GM18505 (cell line): ENCODE measurements at regions not wholly inside any gene's neighbourhood (a gene's known extent, or its start where the extent isn't known, plus 50 kb on each side); places are given as distances from the start of the nearest gene placed in this dataset.

Experiments used
- ATAC-seq: cut with Tn5 transposase; IDR thresholded peaks from one replicate; pipeline ENCODE4 v1.9.1; 2021; ENCODE audit not compliant: unreplicated experiment
- POLR2A ChIP-seq: IDR thresholded peaks from 4 replicates; pipeline ENCODE4 v1.6.1; 2011; ENCODE audit warnings: borderline replicate concordance; ENCODE audit not compliant: insufficient read depth, insufficient read length; ENCODE audit errors: extremely low read depth

- TF ChIP-seq POLR2A, result no peak
- no peak for ATAC-seq
Observed at GRCh38 chr3:83706669-83707068, 1252.1 kb upstream of the CADM2 start.

- no peak for TF ChIP-seq POLR2A
- no peak for ATAC-seq
Observed at GRCh38 chr3:83715307-83715706, 1243.5 kb upstream of the CADM2 start.

- TF ChIP-seq POLR2A, result no peak
- no peak for ATAC-seq
Observed at GRCh38 chr3:83729576-83729975, 1229.2 kb upstream of the CADM2 start.

- no peak for TF ChIP-seq POLR2A
- ATAC-seq, result no peak
Observed at GRCh38 chr3:83734656-83735055, 1224.1 kb upstream of the CADM2 start.

GRCh38 chr3:83738202-83738601, 1220.6 kb upstream of the CADM2 start:
- ATAC-seq, result no peak
- no peak for TF ChIP-seq POLR2A

GRCh38 chr3:83740504-83740903, 1218.3 kb upstream of the CADM2 start:
- no peak for ATAC-seq
- TF ChIP-seq POLR2A, result no peak

GRCh38 chr3:83765956-83766355, 1192.8 kb upstream of the CADM2 start:
- ATAC-seq, result no peak
- no peak for TF ChIP-seq POLR2A

- TF ChIP-seq POLR2A, result no peak
- ATAC-seq, result no peak
Observed at GRCh38 chr3:83769791-83770663, 1188.8 kb upstream of the CADM2 start.

GRCh38 chr3:83770664-83771402, 1188.0 kb upstream of the CADM2 start:
- ATAC-seq, result no peak
- TF ChIP-seq POLR2A, result no peak

- TF ChIP-seq POLR2A, result no peak
- ATAC-seq, result no peak
Observed at GRCh38 chr3:83802801-83803200, 1156.0 kb upstream of the CADM2 start.

GRCh38 chr3:83807511-83807910, 1151.3 kb upstream of the CADM2 start:
- no peak for ATAC-seq
- no peak for TF ChIP-seq POLR2A

- ATAC-seq, result no peak
Observed at GRCh38 chr3:83813176-83813575, 1145.6 kb upstream of the CADM2 start.

GRCh38 chr3:83816653-83817052, 1142.1 kb upstream of the CADM2 start:
- ATAC-seq, result no peak
- TF ChIP-seq POLR2A, result no peak

More at GRCh38 chr3:83813176-83813575, 1145.6 kb upstream of the CADM2 start:
- TF ChIP-seq POLR2A, result no peak

- no peak for ATAC-seq
- no peak for TF ChIP-seq POLR2A
Observed at GRCh38 chr3:83821506-83821905, 1137.3 kb upstream of the CADM2 start.
